DND-41 (cell line): ENCODE measurements at regions not wholly inside any gene's neighbourhood (a gene's known extent, or its start where the extent isn't known, plus 50 kb on each side); places are given as distances from the start of the nearest gene placed in this dataset.

Source experiments
- CTCF ChIP-seq: IDR thresholded peaks from 2 replicates; pipeline ENCODE4 v1.5.1; 2012; ENCODE audit warnings: borderline replicate concordance, low read length, moderate library complexity, mild to moderate bottlenecking; ENCODE audit not compliant: poor library complexity, severe bottlenecking; ENCODE audit errors: extremely low read depth
- EZH2 ChIP-seq: IDR thresholded peaks from 3 replicates; pipeline ENCODE4 v1.6.1; 2012; ENCODE audit warnings: borderline replicate concordance, low read depth, mild to moderate bottlenecking, moderate library complexity, low read length, inconsistent platforms; ENCODE audit not compliant: severe bottlenecking

DNA sequence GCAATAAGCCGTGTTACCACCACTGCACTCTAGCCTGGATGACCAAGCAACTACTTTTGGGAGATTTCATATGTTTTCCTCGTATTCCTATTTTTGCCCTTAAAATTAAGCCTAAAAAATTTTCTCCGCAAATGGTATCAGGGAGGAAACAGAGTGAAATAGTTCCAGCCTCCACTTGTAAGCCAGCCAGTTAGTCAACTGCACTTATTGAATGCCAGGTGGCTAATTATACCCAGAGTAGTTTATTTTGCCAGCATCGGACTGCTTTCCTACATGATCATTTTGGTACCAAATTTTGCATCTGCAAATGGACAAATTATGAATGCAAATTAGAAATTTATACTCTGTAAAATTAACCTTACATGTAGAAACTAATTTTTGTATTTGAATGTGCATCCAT lies 90.2 kb upstream of the ARHGAP28 start:
- TF ChIP-seq CTCF: no peak
- no peak for TF ChIP-seq EZH2
